ENCODE measurements at regions not wholly inside any gene's neighbourhood (a gene's known extent, or its start where the extent isn't known, plus 50 kb on each side); places are given as distances from the start of the nearest gene placed in this dataset.

- DNase-seq (ENCODE audit: low read depth) = no peak
These were observed 63.0 kb upstream of the CLMN start for GRCh38 chr14:95382747-95383146.

GRCh38 chr14:95381726-95382125, 62.0 kb upstream of the CLMN start:
- DNase-seq (ENCODE audit: low read depth) = no peak

GRCh38 chr14:95380350-95381042, 60.8 kb upstream of the CLMN start:
- DNase-seq (ENCODE audit: low read depth) = no peak

GRCh38 chr14:95379634-95380033, 59.9 kb upstream of the CLMN start:
- no peak for DNase-seq (ENCODE audit: low read depth)

GRCh38 chr14:95375539-95376109, 55.9 kb upstream of the CLMN start:
- no peak for DNase-seq (ENCODE audit: low read depth)

GRCh38 chr14:95374239-95374997, 54.7 kb upstream of the CLMN start:
- no peak for DNase-seq (ENCODE audit: low read depth)

GRCh38 chr14:95370076-95370475, 50.4 kb upstream of the CLMN start:
- DNase-seq (ENCODE audit: low read depth) = no peak

Data from activated T-cell treated with anti-CD3 and anti-CD28 coated beads for 24 hours (primary cell).